ENCODE measurements at regions not wholly inside any gene's neighbourhood (a gene's known extent, or its start where the extent isn't known, plus 50 kb on each side); places are given as distances from the start of the nearest gene placed in this dataset.

- CTCF ChIA-PET = no interaction called here
- Mint-ChIP-seq H3K4me3 (no peak overlapping the region), H3K27ac (peak overlapping the region; percentile 23), H3K4me1 (peaks cover 36% of the 10 kb centered on the region), H3K9me3 (ENCODE audit: low read depth) (peaks cover 37% of the 10 kb centered on the region), H3K27me3 (no peaks in the 10 kb centered on the region), H3K36me3 (ENCODE audit: low read depth) (peaks cover 86% of the 10 kb centered on the region)
- peak; percentile 83 for ATAC-seq
- POLR2A ChIA-PET = no interaction called here
- DNase-seq = peak; percentile 69
- intact Hi-C loops (cut with DNase I, micrococcal nuclease) = loop anchor here (1.0 to 2.0 kb wide), 3 partner anchors 19 to 979 kb away; partner anchors contain the start of genes DHRSX (in 1 of the 2) and ZBED1 (in 1 of the 2)
Observed at GRCh38 chrX:2627272-2627867, 63.7 kb upstream of the CD99 start.

GRCh38 chrX:2626750-2627149 is 64.3 kb upstream of the CD99 start:
- ATAC-seq (no peak), DNase-seq (no peak)
- intact Hi-C loops (cut with DNase I, micrococcal nuclease) = loop anchor here (1.0 to 2.0 kb wide), 3 partner anchors 18 to 978 kb away; partner anchors contain the start of genes DHRSX (in 1 of the 2) and ZBED1 (in 1 of the 2)
- Mint-ChIP-seq H3K4me1 (peaks cover 32% of the 10 kb centered on the region), H3K4me3 (no peak overlapping the region), H3K27ac (no peak overlapping the region), H3K36me3 (ENCODE audit: low read depth) (peaks cover 83% of the 10 kb centered on the region), H3K9me3 (ENCODE audit: low read depth) (peaks cover 33% of the 10 kb centered on the region), H3K27me3 (no peaks in the 10 kb centered on the region)
- ChIA-PET POLR2A (no interaction called here), CTCF (no interaction called here)

GRCh38 chrX:2620576-2620975 is 70.5 kb upstream of the CD99 start:
- Mint-ChIP-seq H3K9me3 (ENCODE audit: low read depth) (no peaks in the 10 kb centered on the region), H3K4me1 (peaks cover 2% of the 10 kb centered on the region), H3K4me3 (no peak overlapping the region), H3K27ac (no peak overlapping the region), H3K27me3 (no peaks in the 10 kb centered on the region), H3K36me3 (ENCODE audit: low read depth) (peaks cover 68% of the 10 kb centered on the region)
- POLR2A ChIA-PET = no interaction called here
- DNase-seq = no peak
- intact Hi-C loops (cut with DNase I, micrococcal nuclease) = no loop called here
- CTCF ChIA-PET = no interaction called here
- ATAC-seq = no peak

- CTCF ChIA-PET = no interaction called here
- intact Hi-C loops (cut with DNase I, micrococcal nuclease) = no loop called here
- no peak overlapping the region for H3K27ac Mint-ChIP-seq
- H3K27me3 Mint-ChIP-seq = no peaks in the 10 kb centered on the region
- no peak for DNase-seq
- peaks cover 75% of the 10 kb centered on the region for H3K36me3 Mint-ChIP-seq (ENCODE audit: low read depth)
- peaks cover 12% of the 10 kb centered on the region for H3K4me1 Mint-ChIP-seq
- H3K9me3 Mint-ChIP-seq (ENCODE audit: low read depth) = no peaks in the 10 kb centered on the region
- H3K4me3 Mint-ChIP-seq = no peak overlapping the region
- no peak for ATAC-seq
- POLR2A ChIA-PET = no interaction called here
Observed at GRCh38 chrX:2618516-2618915, 72.6 kb upstream of the CD99 start.

DNA sequence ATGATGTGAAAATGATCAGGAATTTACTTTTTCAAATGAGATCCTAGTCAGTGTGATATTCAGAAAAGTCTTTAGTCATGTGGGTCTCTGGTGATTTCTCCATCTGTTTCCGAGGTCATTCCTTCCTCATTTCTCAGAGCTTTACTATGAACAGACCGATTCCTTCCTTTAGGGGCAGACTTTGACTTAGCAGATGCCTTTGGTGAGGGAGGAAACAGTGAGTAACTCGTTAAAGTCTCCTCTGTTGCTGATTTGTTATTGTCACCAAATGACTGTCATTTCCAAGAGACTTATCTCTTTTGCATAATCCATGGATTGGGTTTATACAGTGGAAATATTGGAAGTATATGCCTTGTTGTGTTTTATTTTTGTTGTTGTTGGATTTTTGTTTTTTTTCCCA is 76.2 kb upstream of the CD99 start:
- Mint-ChIP-seq H3K27ac (peak overlapping the region; percentile 55), H3K4me3 (no peak overlapping the region), H3K4me1 (peaks cover 32% of the 10 kb centered on the region), H3K27me3 (no peaks in the 10 kb centered on the region), H3K9me3 (ENCODE audit: low read depth) (no peaks in the 10 kb centered on the region), H3K36me3 (ENCODE audit: low read depth) (peaks cover 76% of the 10 kb centered on the region)
- ATAC-seq (peak; percentile 80), DNase-seq (no peak)
- intact Hi-C loops (cut with DNase I, micrococcal nuclease) = no loop called here
- POLR2A ChIA-PET = no interaction called here
- CTCF ChIA-PET = no interaction called here

DNA sequence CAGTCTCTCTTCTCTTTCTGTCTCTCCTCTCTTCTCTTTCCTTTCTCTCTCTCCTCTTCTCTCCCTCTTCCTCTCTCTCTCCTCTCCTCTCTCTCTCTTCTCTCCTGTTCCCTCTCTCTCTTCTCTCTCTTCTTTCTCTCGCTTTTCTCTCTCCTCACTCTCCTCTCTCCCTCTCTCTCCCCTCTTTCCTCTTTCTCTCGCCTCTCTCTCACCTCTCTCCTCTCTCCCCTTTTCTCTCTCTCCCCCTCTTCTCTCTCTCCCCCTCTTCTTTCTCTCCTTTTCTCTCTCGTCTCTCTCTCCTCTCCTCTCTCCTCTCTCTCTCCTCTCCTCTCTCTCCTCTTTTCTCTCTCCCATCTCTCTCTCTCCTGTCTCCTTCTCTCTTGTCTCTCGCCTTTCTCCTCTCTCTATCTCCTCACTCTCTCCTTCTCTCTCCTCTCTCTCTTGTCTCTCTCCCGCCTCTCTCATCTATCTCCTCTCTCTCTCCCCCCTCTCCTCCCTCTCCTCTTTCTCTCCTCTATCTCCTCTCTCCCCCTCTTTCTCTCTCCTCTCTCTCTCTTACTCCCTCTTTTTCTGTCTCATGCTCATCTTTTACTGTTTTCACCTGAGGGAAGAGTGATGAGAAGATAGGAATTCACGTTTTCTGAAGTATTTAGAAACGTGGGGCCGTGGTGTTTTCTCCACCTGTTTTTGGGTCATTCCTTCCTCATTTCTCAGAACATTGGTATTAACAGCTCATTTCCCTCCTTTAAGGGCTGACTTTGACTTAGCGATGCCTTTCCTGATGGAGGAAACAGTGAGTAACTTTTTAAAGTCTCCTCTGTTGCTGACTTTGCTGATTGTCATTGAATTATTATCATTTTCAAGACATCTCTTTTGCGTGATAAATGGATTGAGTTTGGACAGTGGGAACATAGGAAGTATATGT is 80.6 kb upstream of the CD99 start:
- POLR2A ChIA-PET = no interaction called here
- Mint-ChIP-seq H3K27ac (peak overlapping the region; percentile 86), H3K36me3 (ENCODE audit: low read depth) (peaks cover 54% of the 10 kb centered on the region), H3K9me3 (ENCODE audit: low read depth) (no peaks in the 10 kb centered on the region), H3K4me1 (peaks cover 52% of the 10 kb centered on the region), H3K4me3 (peak overlapping the region; percentile 83), H3K27me3 (no peaks in the 10 kb centered on the region)
- peak; percentile 22 for DNase-seq
- CTCF ChIA-PET = no interaction called here
- no peak for ATAC-seq
- intact Hi-C loops (cut with DNase I, micrococcal nuclease) = no loop called here

DNA sequence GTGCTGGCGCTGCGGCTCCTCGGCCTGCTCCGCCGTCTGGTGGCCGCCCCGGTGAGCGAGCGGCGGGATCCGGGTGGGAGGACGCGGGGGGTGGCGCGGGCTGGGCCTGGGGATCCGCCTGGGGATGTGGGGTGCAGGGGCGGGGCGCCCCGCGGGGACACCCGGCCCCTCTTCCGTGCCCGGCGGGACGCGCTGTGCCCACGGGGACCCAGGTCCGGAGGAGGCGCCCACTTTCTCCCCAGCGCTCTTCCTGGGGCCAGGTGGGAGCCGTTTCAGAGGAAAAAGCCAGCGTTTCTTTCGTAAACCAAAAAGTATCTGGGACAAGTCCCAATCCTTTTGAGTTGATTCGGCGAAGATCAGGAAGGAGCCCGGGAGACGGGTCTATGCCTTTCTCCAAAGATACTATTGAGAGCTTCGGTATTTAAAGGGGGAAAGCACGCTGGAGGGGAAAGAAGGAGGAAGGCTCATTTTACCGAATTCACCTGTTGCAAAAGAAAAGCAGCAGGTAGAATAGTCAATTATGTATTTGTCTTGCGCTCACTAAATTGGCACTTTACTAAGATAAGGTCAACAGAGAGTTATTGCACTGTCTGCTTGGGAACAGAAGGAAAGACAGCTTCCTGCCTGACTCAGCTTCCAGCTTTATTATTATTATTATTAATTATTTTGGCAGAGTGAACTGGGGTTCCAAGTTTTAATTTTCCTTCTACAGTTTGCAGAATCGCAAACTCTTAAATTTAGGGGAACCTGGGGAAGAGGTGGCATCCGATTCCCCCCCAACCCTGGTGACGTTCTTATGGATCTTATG is 81.5 kb upstream of the CD99 start:
- Mint-ChIP-seq H3K27ac (peak overlapping the region; percentile 86), H3K4me3 (peak overlapping the region; percentile 83), H3K36me3 (ENCODE audit: low read depth) (peaks cover 48% of the 10 kb centered on the region), H3K9me3 (ENCODE audit: low read depth) (no peaks in the 10 kb centered on the region), H3K27me3 (no peaks in the 10 kb centered on the region), H3K4me1 (peaks cover 49% of the 10 kb centered on the region)
- no peak for DNase-seq
- POLR2A ChIA-PET = no interaction called here
- CTCF ChIA-PET = no interaction called here
- intact Hi-C loops (cut with DNase I, micrococcal nuclease) = loop anchor here (1.0 to 5.0 kb wide), 8 partner anchors 17 to 1217 kb away; partner anchors contain the start of genes CD99 (in 1 of the 2), DHRSX (in 1 of the 2), SLC25A6 (in 1 of the 2) and ZBED1 (in 1 of the 2)
- no peak for ATAC-seq

DNA sequence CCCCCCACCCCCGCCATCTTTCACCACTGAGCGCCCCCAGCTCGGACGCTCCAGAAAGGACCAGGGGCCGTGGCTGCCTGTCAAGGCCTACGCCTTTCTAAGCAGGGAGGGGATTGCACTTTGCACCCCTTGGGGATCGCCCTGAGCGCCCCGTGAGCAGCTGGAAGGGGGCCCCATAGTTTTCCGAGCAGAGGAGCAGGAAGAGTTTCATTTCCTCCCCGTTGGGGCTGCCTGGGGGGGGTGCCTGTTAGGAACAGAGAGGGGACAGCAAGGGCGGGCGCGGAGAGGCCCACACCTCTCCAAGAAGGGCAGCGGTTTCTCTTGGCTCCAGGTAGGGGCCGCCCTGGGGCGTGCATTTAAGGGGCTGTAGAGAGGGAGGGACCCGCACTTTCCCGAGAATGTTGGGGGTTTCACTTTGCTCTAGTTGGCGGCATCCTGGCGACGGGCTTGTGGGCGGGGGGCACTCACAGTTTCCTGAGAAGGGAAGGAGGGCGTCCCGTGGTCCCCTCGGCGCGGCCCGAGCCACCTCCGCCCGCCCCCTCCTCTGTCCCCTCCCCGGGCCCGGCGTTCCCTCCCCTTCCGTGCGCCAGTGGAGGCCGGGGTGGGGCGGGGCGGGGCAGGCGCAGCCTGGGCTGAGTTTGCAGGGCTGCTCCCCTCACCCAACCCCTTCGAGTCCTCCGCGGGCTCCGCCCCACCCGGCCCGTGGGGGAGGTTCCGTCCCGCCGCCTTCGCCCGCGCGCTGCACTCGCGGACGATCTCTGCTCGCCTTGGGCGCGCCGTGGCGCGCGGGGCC is 82.3 kb upstream of the CD99 start:
- H3K27me3 Mint-ChIP-seq = no peaks in the 10 kb centered on the region
- H3K4me1 Mint-ChIP-seq = peaks cover 47% of the 10 kb centered on the region
- peak overlapping the region; percentile 82 for H3K27ac Mint-ChIP-seq
- CTCF ChIA-PET = no interaction called here
- no peaks in the 10 kb centered on the region for H3K9me3 Mint-ChIP-seq (ENCODE audit: low read depth)
- H3K36me3 Mint-ChIP-seq (ENCODE audit: low read depth) = peaks cover 42% of the 10 kb centered on the region
- DNase-seq (peak; percentile 93), ATAC-seq (peak; percentile 94)
- POLR2A ChIA-PET = no interaction called here
- intact Hi-C loops (cut with DNase I, micrococcal nuclease) = loop anchor here (1.0 to 5.0 kb wide), 8 partner anchors 18 to 1217 kb away; partner anchors contain the start of genes CD99 (in 1 of the 2), DHRSX (in 1 of the 2), SLC25A6 (in 1 of the 2) and ZBED1 (in 1 of the 2)
- H3K4me3 Mint-ChIP-seq = peak overlapping the region; percentile 83

DNA sequence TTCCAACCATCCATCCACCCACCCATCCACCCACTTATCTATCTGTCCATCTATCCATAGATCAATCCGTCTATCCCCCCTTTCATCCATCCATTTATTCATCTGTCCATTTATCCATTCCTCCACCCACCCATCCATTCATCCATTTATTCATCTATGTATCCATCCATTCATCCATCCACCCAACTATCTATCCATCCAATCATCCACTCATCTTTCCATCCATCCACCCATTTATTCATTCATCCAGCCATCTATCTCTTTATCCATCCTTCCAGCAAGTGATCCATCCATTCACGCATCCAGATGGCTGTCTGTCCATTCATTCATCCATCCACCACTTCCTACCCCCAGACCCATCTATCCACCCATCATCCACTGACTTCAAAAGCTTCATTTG is 84.0 kb upstream of the CD99 start:
- peaks cover 39% of the 10 kb centered on the region for H3K36me3 Mint-ChIP-seq (ENCODE audit: low read depth)
- H3K27ac Mint-ChIP-seq = peak overlapping the region; percentile 4
- H3K4me1 Mint-ChIP-seq = peaks cover 44% of the 10 kb centered on the region
- H3K4me3 Mint-ChIP-seq = peak overlapping the region; percentile 83
- no peak for ATAC-seq
- ChIA-PET CTCF (no interaction called here), POLR2A (no interaction called here)
- no peaks in the 10 kb centered on the region for H3K27me3 Mint-ChIP-seq
- intact Hi-C loops (cut with DNase I, micrococcal nuclease) = loop anchor here in 1 of 2 experiments (5.0 kb wide), 1 partner anchor 950 kb away; no protein-coding TSS in a partner anchor
- no peaks in the 10 kb centered on the region for H3K9me3 Mint-ChIP-seq (ENCODE audit: low read depth)
- DNase-seq = no peak

DNA sequence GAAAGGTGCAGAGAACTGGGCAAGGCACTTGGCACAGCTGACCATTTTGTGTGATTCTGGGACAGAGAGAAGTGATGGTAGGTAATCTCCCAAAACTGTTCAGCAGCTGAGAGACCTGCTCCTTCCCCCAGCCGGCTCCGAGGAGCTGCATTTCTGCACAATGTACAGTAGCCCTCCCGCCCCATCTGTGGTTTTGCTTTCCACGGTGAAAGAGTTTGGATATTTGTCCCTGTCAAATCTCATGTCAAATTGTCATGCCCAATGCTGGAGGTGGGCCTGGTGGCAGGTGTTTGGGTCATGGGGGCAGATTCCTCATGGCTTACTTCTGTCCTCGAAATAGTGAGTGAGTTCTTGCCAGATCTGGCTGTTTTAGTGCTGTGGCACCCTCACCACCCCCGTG is 90.5 kb upstream of the CD99 start:
- CTCF ChIA-PET = no interaction called here
- H3K4me3 Mint-ChIP-seq = no peak overlapping the region
- peaks cover 2% of the 10 kb centered on the region for H3K9me3 Mint-ChIP-seq (ENCODE audit: low read depth)
- H3K27ac Mint-ChIP-seq = no peak overlapping the region
- POLR2A ChIA-PET = no interaction called here
- ATAC-seq (no peak), DNase-seq (no peak)
- intact Hi-C loops (cut with DNase I, micrococcal nuclease) = no loop called here
- peaks cover 18% of the 10 kb centered on the region for H3K36me3 Mint-ChIP-seq (ENCODE audit: low read depth)
- peaks cover 6% of the 10 kb centered on the region for H3K4me1 Mint-ChIP-seq
- H3K27me3 Mint-ChIP-seq = no peaks in the 10 kb centered on the region
